Mammary epithelial cell (primary cell): ENCODE measurements at regions not wholly inside any gene's neighbourhood (a gene's known extent, or its start where the extent isn't known, plus 50 kb on each side); places are given as distances from the start of the nearest gene placed in this dataset.

ENCODE experiments used
- CTCF ChIP-seq, 2 donors: IDR thresholded peaks in 1 of 2; conservative IDR thresholded peaks in 1 of 2; 2 replicates each; pipeline ENCODE4 v1.5.1; 2011 to 2012; ENCODE audit warnings: inconsistent platforms in 2 of 2, low read length in 2 of 2, mild to moderate bottlenecking in 2 of 2, control low read depth in 1 of 2, low read depth in 1 of 2; ENCODE audit not compliant: insufficient read depth in 1 of 2; ENCODE audit errors: extremely low read depth in 1 of 2
- EZH2 ChIP-seq: IDR thresholded peaks from 2 replicates; pipeline ENCODE4 v1.6.1; 2012; ENCODE audit warnings: low read length, inconsistent platforms, borderline replicate concordance

- TF ChIP-seq EZH2 (no peak), CTCF (conservative IDR thresholded peaks at IDR 0.05 in 1 of 2, IDR thresholded peaks at IDR 0.05 in 1 of 2; ENCODE audit: extremely low read depth in 1 of 2, insufficient read depth in 1 of 2, low read depth in 1 of 2, low read length in 2 of 2) (no peak)
Observed at GRCh38 chr4:119728185-119728584, 99.6 kb upstream of the PDE5A start.
